Lower leg skin (tissue), 4 donors: ENCODE measurements at regions not wholly inside any gene's neighbourhood (a gene's known extent, or its start where the extent isn't known, plus 50 kb on each side); places are given as distances from the start of the nearest gene placed in this dataset.

Experiments used
- DNase-seq, 2 donors: peaks; one replicate each; pipeline ENCODE4 v3.0.0-alpha.2; 2019; ENCODE audit warnings: low spot score in 2 of 2
- H3K4me3 ChIP-seq: fragments of 200-600 bp; sonication (generic); 2 replicates; pipeline ENCODE4 v1.5.1; 2017; ENCODE audit warnings: mild to moderate bottlenecking, low read depth; ENCODE audit not compliant: poor library complexity, severe bottlenecking
- CTCF ChIP-seq, 3 donors: fragments of 450-650 bp; IDR thresholded peaks; one replicate each; pipeline ENCODE4 v1.5.1; 2016; ENCODE audit warnings: antibody characterized with exemption in 3 of 3, mild to moderate bottlenecking in 3 of 3, moderate library complexity in 2 of 3
- POLR2A ChIP-seq, 2 donors: fragments of 450-650 bp; IDR thresholded peaks; one replicate each; pipeline ENCODE4 v1.6.1; 2016 to 2017; ENCODE audit warnings: antibody characterized with exemption in 2 of 2, mild to moderate bottlenecking in 1 of 2, moderate library complexity in 1 of 2
- WGBS, 2 donors: methylation state at CpG; one replicate each; pipeline ENCODE4 v1.1.5; 2018; 5-methylcytosine and 5-hydroxymethylcytosine counted together
- intact Hi-C: fragments of 100-400 bp; cut with DNase I; formaldehyde crosslinking; loops from one replicate; pipeline ENCODE4 v1.15.0; 2023; ENCODE audit warnings: low total_unique reads

- TF ChIP-seq CTCF (IDR thresholded peaks at IDR 0.05) (no peak), POLR2A (IDR thresholded peaks at IDR 0.05) (no peak)
- intact Hi-C loops = no loop called here
- no peak for DNase-seq
- H3K4me3 ChIP-seq = no peak overlapping the region
- WGBS, 2 donors = 90 to 93% methylated on average over 2 of the region's 2 CpGs
These were observed 140.2 kb upstream of the CTTNBP2 start for GRCh38 chr7:118013252-118014010.

- intact Hi-C loops = no loop called here
- WGBS, 2 donors = 68 to 75% methylated on average over 2 of the region's 2 CpGs
- DNase-seq = no peak
- no peak overlapping the region for H3K4me3 ChIP-seq
- no peak for TF ChIP-seq CTCF (IDR thresholded peaks at IDR 0.05)
- TF ChIP-seq POLR2A (IDR thresholded peaks at IDR 0.05) = no peak
These were observed 149.3 kb upstream of the CTTNBP2 start for GRCh38 chr7:118022546-118022945.

- H3K4me3 ChIP-seq = no peak overlapping the region
- no peak for DNase-seq
- WGBS, 2 donors = 70 to 81% methylated on average over 2 of the region's 2 CpGs
- intact Hi-C loops = no loop called here
- TF ChIP-seq POLR2A (IDR thresholded peaks at IDR 0.05) (no peak), CTCF (IDR thresholded peaks at IDR 0.05) (no peak)
These were observed 153.6 kb upstream of the CTTNBP2 start for GRCh38 chr7:118026791-118027190.

- no peak for DNase-seq
- 91% methylated on average over 5 of the region's 5 CpGs for WGBS, 2 donors
- intact Hi-C loops = no loop called here
- H3K4me3 ChIP-seq = no peak overlapping the region
- TF ChIP-seq POLR2A (IDR thresholded peaks at IDR 0.05) (no peak), CTCF (IDR thresholded peaks at IDR 0.05) (no peak)
These were observed 155.0 kb upstream of the CTTNBP2 start for GRCh38 chr7:118028226-118028625.

- 36 to 42% methylated on average over 6 of the region's 6 CpGs for WGBS, 2 donors
These were observed 154.0 kb upstream of the LSM8 start for GRCh38 chr7:118029826-118030422.

More at GRCh38 chr7:118029826-118030422, 154.0 kb upstream of the LSM8 start:
- H3K4me3 ChIP-seq = no peak overlapping the region
- DNase-seq = no peak
- TF ChIP-seq POLR2A (IDR thresholded peaks at IDR 0.05) (no peak), CTCF (IDR thresholded peaks at IDR 0.05) (no peak)
- intact Hi-C loops = no loop called here
